SU-DHL-6 (cell line): ENCODE measurements at regions not wholly inside any gene's neighbourhood (a gene's known extent, or its start where the extent isn't known, plus 50 kb on each side); places are given as distances from the start of the nearest gene placed in this dataset.
"Not testable (repeated sequence)": the region's sequence is repeated elsewhere in the genome, so short reads cannot be mapped to it uniquely, and the experiment has no call there.

Experiments used
- H2AFZ ChIP-seq: fragments of 200-600 bp; sonication (generic); 2 replicates; pipeline ENCODE4 v1.6.1; 2014; ENCODE audit warnings: low read depth, mild to moderate bottlenecking, moderate library complexity, mixed read lengths, antibody characterized with exemption, low read length; ENCODE audit not compliant: severe bottlenecking
- H3F3A ChIP-seq: fragments of 200-600 bp; shearing (Covaris generic); 2 replicates; pipeline ENCODE4 v1.6.0; 2016; ENCODE audit warnings: antibody characterized with exemption, mild to moderate bottlenecking; ENCODE audit not compliant: insufficient read depth
- H3K27ac ChIP-seq: fragments of 200-600 bp; sonication (generic); 2 replicates; pipeline ENCODE4 v1.5.1; 2016; ENCODE audit warnings: low read depth, mild to moderate bottlenecking, low read length, moderate library complexity, mixed read lengths
- H3K27me3 ChIP-seq: fragments of 200-600 bp; sonication (generic), shearing (Covaris generic); 2 replicates; pipeline ENCODE4 v1.6.0; 2014; ENCODE audit warnings: mild to moderate bottlenecking, low read length
- H3K36me3 ChIP-seq: fragments of 200-600 bp; sonication (generic); 2 replicates; pipeline ENCODE4 v1.6.1; 2014; ENCODE audit warnings: mild to moderate bottlenecking, low read length, mixed read lengths
- H3K4me2 ChIP-seq: fragments of 300-600, 200-600 bp; shearing (Covaris generic), sonication (generic); 2 replicates; pipeline ENCODE4 v1.6.0; 2014; ENCODE audit warnings: low read length, low read depth, mild to moderate bottlenecking; ENCODE audit not compliant: poor library complexity, severe bottlenecking
- H3K4me3 ChIP-seq: fragments of 200-600 bp; sonication (generic); 2 replicates; pipeline ENCODE4 v1.5.1; 2014; ENCODE audit warnings: antibody characterized with exemption, low read length, mild to moderate bottlenecking, mixed read lengths; ENCODE audit not compliant: insufficient read depth, poor library complexity, severe bottlenecking
- H3K79me2 ChIP-seq: fragments of 200-600 bp; sonication (generic); 2 replicates; pipeline ENCODE4 v1.6.1; 2014; ENCODE audit warnings: mild to moderate bottlenecking, low read length, moderate library complexity; ENCODE audit not compliant: insufficient read depth
- H3K9ac ChIP-seq: fragments of 200-600 bp; sonication (generic); 2 replicates; pipeline ENCODE4 v1.7.0; 2014; ENCODE audit warnings: mild to moderate bottlenecking, low read length
- H3K9me2 ChIP-seq: fragments of 200-600 bp; sonication (generic); replicated peaks from 2 replicates; pipeline ENCODE4 v1.6.1; 2014; ENCODE audit warnings: low read length; ENCODE audit not compliant: insufficient read depth
- H3K9me3 ChIP-seq: fragments of 200-600 bp; sonication (generic); 2 replicates; pipeline ENCODE4 v1.6.1; 2014; ENCODE audit warnings: low read length, mixed read lengths; ENCODE audit not compliant: insufficient read depth
- H4K20me1 ChIP-seq: fragments of 200-600 bp; sonication (generic); 2 replicates; pipeline ENCODE4 v1.6.1; 2014; ENCODE audit warnings: low read depth, mild to moderate bottlenecking, antibody characterized with exemption, low read length, moderate library complexity, mixed read lengths
- CTCF ChIP-seq: fragments of 200-600 bp; sonication (generic); IDR thresholded peaks from one replicate; pipeline ENCODE4 v1.5.1; 2017; ENCODE audit warnings: antibody characterized with exemption, mild to moderate bottlenecking, low read length, moderate library complexity; ENCODE audit not compliant: insufficient read depth, poor library complexity, severe bottlenecking
- EZH2phosphoT487 ChIP-seq: fragments of 200-600 bp; sonication (generic), shearing (Covaris generic); conservative IDR thresholded peaks from 2 replicates; pipeline ENCODE4 v1.6.1; 2018; ENCODE audit warnings: mild to moderate bottlenecking, antibody characterized with exemption, low read length, moderate library complexity, mixed read lengths

DNA sequence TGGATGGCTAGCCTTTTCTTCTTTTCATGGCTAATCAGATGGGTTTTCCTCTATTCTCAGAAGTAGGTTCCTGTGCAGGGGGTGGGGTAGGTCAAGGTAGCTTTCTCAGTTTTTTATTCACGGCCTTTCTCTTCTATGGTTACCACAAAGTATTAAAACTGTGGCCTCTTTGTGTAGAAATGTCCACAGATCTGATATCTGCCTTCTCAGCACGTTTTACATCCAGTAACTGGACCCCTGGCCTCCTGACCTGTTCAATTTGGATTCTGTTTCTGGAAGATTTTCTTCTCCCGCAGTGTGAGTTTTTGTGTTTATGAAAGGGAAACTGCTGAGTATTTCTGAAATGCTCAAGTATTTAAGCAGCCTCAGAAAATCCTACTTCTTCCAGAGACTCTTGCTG lies 688.5 kb downstream of the RAPGEF2 start:
- TF ChIP-seq EZH2phosphoT487 (no peak), CTCF (no peak)
- no peaks in the 10 kb centered on the region for H3K27me3 ChIP-seq

DNA sequence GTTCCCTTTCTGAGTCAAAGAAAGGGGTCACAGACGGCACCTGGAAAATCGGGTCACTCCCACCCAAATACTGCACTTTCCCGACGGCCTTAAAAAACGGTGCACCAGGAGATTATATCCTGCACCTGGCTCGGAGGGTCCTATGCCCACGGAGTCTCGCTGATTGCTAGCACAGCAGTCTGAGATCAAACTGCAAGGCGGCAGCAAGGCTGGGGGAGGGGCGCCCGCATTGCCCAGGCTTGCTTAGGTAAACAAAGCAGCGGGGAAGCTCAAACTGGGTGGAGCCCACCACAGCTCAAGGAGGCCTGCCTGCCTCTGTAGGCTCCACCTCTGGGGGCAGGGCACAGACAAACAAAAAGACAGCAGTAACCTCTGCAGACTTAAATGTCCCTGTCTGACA lies 701.7 kb downstream of the RAPGEF2 start:
- H3K9me2 ChIP-seq, H3K36me3 ChIP-seq, H2AFZ ChIP-seq, H3F3A ChIP-seq, H3K4me3 ChIP-seq, H3K9ac ChIP-seq, H3K4me2 ChIP-seq, H3K79me2 ChIP-seq, H3K27me3 ChIP-seq, H3K9me3 ChIP-seq, H4K20me1 ChIP-seq, H3K27ac ChIP-seq: not testable (repeated sequence)

More for the DNA sequence above, 688.5 kb downstream of the RAPGEF2 start:
- Histone ChIP-seq H3K9ac (no peak overlapping the region), H3K36me3 (no peaks in the 10 kb centered on the region), H3F3A (no peaks in the 10 kb centered on the region), H3K9me3 (no peaks in the 10 kb centered on the region), H3K79me2 (no peaks in the 10 kb centered on the region), H3K4me2 (no peak overlapping the region), H4K20me1 (no peaks in the 10 kb centered on the region), H3K4me3 (no peak overlapping the region), H2AFZ (no peak overlapping the region), H3K9me2 (no peaks in the 10 kb centered on the region), H3K27ac (no peak overlapping the region)

GRCh38 chr4:159823743-159824142 lies 720.9 kb downstream of the RAPGEF2 start:
- no peak overlapping the region for H3K27ac ChIP-seq
- H3K4me2 ChIP-seq: no peak overlapping the region
- no peaks in the 10 kb centered on the region for H4K20me1 ChIP-seq
- TF ChIP-seq CTCF (no peak), EZH2phosphoT487 (no peak)
- no peaks in the 10 kb centered on the region for H3K27me3 ChIP-seq
- H3F3A ChIP-seq: no peaks in the 10 kb centered on the region
- no peaks in the 10 kb centered on the region for H3K79me2 ChIP-seq
- H3K9me3 ChIP-seq: no peaks in the 10 kb centered on the region
- no peak overlapping the region for H2AFZ ChIP-seq
- H3K9me2 ChIP-seq: no peaks in the 10 kb centered on the region
- no peak overlapping the region for H3K9ac ChIP-seq
- H3K36me3 ChIP-seq: no peaks in the 10 kb centered on the region
- H3K4me3 ChIP-seq: no peak overlapping the region

- H3K27me3 ChIP-seq: no peaks in the 10 kb centered on the region
- no peaks in the 10 kb centered on the region for H3K36me3 ChIP-seq
- TF ChIP-seq CTCF (no peak), EZH2phosphoT487 (no peak)
- no peak overlapping the region for H3K4me2 ChIP-seq
- no peak overlapping the region for H2AFZ ChIP-seq
- H3K79me2 ChIP-seq: no peaks in the 10 kb centered on the region
- H3K27ac ChIP-seq: no peak overlapping the region
- H3K9ac ChIP-seq: no peak overlapping the region
- no peaks in the 10 kb centered on the region for H3K9me3 ChIP-seq
- H4K20me1 ChIP-seq: no peaks in the 10 kb centered on the region
- H3K9me2 ChIP-seq: no peaks in the 10 kb centered on the region
- no peaks in the 10 kb centered on the region for H3F3A ChIP-seq
- H3K4me3 ChIP-seq: no peak overlapping the region
Measured at GRCh38 chr4:159828687-159829086, 725.8 kb downstream of the RAPGEF2 start.
